ENCODE measurements at regions not wholly inside any gene's neighbourhood (a gene's known extent, or its start where the extent isn't known, plus 50 kb on each side); places are given as distances from the start of the nearest gene placed in this dataset.
"Not testable (repeated sequence)": the region's sequence is repeated elsewhere in the genome, so short reads cannot be mapped to it uniquely, and the experiment has no call there.

DNA sequence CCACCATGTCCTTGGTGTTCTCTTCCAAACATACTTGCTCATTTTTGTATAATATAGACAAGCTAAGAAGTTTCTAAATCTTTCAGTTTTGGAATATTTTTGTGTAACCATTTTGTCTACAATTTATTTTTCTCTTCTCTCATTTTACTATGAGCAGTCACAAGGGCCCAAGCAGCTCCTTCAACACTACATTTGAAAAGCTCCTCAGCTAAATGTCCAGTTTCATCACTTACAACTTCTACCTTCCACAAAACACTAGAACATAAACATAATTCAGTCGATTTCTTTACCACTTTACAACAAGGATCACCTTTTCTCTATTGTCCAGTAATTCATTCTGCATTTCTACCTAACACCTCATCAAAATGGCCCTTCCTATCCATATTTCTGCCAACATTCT, 554.4 kb downstream of the RAB28 start:
- no peak for DNase-seq

DNA sequence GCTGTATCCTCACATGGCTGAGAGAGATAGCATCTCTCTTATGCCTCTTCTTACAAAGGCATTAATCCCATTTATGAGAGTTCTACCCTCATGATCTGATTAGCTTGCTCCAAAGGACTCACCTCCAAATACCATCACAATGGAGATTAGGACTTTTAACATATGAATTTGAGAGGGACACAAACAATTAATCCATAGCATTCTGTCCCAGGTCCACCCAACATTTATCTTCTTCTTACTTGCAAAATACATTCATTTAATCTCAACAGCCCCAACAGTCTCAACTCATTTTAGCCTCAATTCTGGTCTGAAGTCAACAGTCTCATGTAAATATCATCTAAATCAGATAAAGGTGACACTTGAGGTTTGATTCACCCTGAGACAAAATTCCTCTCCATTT, 555.4 kb downstream of the RAB28 start:
- no peak for DNase-seq

DNA sequence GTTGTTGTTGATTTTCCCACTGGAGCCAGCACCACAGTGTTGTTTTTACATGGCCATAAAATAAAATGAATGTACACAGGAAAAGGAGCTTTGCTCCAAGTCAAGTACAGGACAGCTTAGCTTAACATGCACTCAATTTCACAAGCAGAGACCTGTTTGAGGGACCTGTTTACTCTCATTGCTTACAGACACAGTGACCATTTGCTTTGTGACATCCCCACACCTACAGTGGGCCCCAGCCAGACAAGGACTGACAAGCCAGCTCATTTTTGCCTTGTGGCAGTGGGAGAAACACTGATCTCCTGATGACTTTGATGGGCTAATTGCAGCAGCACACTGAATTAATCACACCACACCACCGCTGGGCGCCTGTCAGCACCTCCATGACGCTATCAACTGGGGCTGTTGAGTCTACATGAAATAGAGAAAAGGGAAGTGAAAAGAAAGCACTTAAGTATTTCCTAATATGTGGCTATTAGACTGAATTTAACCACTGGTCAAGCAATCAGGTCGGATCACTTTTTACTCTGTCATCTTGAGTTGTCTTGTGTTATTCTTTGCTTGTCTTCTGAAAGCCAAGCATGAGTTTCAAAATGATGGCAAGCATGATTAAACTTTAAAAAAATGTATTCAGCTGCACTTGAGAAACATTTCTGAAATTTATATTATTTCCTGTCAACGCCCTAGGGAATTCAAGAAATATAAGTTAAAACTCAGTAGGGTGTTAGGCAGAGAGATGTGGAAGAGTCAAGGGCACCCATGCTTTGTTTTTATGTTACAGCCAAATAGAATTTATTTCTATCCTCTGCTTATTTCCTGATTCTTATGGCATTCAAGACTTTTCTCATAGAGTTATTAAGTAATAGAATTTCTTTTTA, 557.7 kb downstream of the RAB28 start:
- no peak for DNase-seq

DNA sequence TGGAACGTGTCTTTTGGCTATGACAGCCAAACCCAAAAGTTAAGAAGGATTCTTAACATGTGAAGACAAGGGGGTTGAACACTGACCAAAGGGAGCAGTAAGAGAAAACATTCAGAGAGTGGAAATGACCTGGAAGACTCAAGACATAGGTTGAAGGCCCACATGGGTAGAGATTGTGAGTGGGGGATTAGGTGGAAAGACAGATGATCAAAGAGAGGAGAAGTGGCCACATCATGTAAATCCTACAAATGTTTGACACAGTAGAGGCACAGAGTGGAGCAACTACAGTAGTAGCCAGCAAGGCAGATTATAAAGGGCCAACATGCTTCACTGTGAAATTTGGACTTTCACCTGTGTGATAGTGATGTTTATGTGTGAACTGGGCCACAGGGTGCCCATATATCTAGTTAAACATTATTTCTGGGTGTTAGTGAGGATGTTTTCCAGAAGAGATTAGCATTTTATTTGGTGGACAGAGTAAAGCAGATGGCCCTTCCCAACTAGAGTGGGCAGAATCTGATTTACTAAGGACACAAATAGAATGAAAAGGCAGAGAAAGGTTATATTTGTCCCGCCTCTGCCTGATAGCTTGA, 559.3 kb downstream of the RAB28 start:
- DNase-seq = no peak

DNA sequence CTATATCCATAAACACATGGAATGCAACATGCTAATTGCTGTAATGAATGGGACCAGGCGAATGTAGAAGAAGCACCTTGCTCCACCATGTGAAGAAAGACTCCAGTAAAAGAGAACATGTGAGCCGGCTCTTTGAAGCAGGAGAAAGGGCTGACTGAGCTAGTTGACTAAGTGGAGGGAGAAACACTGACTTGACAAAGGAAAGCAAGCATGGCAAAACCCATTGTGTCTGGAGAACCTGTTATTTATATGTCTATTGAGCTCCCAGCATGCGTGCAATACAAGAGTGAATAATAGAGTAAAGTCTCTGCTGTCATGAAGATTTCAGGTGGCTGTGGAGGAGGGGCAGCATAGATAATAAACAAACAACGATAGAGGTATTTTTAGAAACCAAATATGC, 559.9 kb downstream of the RAB28 start:
- DNase-seq = no peak

DNA sequence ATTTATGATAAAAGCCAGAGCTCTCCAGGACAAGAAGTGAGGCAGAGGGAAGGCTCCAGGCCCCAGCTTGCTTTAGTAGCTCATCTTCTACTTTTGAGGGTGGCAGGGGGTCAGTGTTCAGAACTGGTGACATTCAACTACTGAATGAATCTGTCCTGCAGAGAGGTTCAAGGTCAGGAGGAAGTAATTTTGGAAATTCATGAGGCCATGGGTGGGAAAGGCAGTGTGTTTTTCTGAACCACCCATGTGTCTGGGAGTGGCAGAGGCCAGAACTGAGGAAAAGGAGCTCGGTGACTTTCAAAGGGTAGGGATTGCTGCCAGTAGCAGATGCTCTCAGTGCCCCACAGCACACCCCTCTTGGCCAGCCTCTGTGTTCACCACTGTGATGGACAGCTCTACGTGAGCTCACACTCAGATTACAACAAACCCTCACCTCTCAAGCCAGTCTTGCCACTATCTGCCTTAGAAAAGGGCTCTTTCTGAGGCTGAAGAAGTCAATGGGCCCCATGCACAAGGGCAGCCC, 571.2 kb downstream of the RAB28 start:
- no peak for DNase-seq

DNA sequence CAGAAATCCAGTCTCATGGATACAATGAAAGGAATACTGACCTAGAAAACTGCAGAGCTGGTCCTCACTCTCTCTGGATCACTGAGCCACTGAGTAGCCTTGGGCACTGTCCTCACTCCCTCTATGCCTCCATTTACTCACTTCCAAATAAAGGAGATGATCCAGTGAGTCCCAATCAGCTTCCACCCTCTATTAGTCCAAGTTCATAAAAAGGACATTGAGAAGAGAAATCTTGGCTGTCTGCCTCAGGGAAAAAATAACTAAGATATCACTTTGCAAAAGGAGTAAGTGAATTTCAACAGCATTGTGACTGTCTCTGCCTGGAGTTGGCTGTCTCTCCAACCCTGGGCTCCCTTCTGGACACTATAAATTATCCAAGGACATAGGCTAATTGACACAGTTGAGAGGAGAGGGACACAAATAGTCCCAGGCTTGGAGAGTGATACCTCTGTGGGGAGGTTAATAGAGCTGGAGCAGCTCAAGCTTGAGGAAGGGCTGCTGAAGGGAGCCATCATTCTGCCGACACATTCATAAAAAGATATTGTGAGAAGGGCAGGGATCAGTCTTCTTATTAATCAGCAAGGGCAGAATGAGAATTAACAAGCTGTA, 572.3 kb downstream of the RAB28 start:
- DNase-seq = no peak

DNA sequence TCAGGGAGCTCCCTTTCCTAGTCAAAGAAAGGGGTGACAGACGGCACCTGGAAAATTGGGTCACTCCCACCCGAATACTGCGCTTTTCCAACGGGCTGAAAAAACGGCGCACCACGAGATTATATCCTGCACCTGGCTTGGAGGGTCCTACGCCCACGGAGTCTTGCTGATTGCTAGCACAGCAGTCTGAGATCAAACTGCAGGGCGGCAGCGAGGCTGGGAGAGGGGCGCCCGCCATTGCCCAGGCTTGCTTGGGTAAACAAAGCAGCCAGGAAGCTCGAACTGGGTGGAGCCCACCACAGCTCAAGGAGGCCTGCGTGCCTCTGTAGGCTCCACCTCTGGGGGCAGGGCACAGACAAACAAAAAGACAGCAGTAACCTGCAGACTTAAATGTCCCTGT, 580.5 kb downstream of the RAB28 start:
- not testable (repeated sequence) for DNase-seq

DNA sequence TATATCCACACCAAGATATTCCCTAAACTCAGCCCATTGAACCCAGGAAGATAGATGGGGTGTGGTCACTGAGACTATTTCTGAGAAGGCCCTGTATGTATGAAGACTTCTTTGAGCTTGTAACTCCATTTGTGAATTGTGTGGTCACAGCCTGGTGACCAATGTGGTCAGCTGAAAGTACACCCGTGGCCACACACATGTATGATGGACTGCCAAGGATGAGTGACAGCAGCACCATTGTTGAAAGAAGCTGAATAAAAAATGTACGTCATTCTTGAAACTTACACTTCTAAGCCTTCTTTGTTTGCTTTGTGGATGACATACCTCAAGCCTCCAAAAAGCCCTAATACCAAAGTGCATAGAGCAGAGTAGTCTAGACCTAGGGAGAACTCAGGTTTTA, 581.4 kb downstream of the RAB28 start:
- DNase-seq = no peak

DNA sequence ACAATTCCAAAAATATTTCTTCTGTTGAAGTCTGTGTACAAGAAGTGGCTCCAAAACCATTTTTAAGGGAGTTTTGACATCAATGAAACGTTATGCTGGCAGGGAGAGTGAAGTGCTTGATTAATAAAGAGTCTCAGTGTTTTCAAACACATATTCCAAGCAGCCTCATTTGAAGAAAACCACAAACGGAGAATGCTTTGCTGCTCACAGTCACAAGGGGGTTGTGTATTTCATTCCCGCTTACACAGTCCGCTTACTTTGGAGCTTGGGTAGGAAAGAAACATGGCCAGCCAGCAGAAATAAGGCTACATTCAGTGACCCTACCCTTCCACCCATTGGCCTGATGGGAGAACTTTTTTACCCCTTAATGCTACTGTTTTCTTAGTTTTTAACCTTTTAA, 586.2 kb downstream of the RAB28 start:
- no peak for DNase-seq

DNA sequence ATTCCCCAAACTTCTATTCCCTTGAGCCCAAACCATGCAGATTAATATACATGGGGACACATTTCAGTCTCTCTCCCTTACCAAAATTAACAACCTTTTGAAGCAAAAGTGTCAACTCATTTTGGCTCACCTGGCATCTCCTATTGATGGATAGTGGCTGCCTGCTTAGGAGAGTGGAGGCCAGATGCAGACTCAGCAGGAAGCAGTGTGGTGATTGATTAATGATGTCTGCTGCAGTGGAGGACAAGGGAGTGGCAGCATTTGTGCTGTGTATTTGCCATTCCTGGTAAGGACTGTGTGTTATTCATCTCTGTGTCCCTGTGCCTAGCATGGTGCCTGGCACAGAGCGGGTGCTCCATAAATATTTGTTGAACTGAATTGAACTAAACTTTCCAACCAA, 590.1 kb downstream of the RAB28 start:
- DNase-seq = no peak

DNA sequence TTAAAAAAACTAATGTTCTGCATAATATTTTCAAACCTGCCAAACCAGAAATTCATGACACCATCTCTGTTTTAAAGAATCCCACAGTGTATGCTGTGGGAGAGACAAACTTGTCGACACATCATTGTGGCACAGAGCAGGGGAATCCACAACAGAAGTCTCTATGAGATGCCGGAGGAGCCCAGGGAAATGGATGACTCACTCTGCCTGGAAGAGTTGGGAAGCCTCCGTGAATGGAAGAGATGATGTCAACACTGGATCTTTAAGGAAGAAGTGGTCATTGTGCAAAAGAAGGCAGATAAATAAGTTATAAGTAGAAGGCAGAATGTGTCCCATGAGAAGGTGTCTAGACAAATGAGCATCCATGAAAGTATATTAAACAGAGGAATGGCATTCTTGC, 595.1 kb downstream of the RAB28 start:
- no peak for DNase-seq

DNA sequence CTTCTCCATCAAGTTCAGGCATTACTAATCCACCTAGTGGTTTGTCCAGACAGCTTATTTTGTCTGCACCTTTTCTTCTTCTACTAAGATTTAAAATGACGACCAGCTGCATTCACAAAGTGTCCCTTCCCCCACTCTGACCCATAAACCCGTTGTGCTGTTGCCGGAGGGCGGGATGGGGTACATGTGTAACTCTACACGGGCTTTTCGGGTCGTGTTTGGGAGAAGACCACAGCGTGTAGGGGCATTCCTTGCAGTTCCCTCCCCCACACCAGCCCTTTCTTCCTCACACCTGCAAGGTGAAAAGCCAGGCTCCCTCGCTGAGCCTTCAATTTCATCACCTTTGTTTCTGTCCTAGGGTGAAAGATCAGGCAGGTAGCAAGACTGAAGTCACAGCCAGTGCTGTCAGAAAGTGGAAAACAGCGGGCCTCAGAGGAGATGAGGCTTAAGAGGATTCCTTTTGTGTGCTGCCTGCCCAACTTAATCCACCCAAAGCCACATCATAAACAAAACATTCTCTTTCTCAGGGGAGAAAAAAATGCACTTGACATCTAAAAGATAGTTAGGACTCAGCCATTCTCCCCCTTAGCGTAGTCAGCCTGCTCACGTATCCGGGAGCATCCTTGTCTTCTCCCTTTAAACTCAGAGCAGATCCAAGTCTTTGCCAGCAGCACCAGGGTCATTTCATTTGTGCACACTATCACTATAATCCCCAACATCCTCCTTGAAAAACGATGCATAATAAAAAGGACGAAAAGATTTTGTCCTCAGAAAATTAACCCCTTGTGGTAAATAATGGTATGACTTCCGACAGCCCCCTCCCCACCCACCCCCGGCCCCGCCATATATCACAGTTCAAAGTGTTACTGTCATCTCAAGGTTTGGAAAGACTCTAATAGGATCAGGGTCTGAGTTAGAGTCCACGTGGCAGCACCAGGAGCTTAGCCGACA, 599.0 kb downstream of the RAB28 start:
- no peak for DNase-seq

DNA sequence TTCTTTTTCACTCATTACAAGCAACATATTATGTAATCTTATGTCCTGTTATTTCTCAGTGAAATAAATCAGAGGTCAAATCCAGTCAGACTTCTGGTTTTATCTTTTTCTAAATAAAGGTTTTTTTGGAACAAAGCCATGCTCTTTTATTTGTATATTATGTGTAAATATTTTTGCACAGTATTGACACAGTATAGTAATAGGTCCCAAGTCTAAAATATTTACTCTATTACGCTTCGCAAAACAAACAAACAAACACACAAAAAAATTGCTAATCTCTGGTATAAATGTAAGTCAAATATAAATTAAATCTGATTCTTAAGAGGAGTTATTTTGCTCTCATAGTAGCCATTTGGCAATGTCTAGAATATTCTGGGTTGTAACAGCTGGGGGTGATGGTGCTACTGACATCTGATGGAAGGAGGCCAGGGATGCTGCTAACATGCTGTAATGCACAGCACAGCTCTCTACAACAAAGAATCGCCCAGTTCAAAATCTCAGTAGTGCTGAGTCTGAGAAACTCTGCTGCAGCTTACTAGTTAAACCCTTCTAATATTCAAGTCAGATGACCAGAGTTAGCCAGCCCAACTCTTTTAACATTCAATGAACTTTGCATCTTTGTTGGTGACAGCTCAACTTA, 602.1 kb downstream of the RAB28 start:
- DNase-seq = no peak

DNA sequence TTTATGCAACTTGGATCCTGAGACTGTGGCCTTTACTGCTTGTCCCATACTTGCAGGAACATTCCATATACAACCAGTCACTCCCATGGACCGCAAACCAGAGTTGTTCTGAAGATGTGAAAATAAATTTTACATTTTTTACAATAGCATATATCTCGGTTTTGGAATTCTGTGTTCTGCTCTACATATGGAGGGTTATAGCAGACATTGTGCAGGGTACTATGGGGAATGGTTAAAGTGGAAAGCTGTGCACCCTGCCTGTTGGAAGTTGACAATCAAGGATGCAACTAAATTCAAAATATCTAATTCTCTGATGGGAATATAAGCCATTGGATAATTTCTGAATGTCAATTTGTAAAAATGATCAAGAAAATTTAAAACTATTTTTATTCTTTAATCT, 603.3 kb downstream of the RAB28 start:
- DNase-seq = no peak

DNA sequence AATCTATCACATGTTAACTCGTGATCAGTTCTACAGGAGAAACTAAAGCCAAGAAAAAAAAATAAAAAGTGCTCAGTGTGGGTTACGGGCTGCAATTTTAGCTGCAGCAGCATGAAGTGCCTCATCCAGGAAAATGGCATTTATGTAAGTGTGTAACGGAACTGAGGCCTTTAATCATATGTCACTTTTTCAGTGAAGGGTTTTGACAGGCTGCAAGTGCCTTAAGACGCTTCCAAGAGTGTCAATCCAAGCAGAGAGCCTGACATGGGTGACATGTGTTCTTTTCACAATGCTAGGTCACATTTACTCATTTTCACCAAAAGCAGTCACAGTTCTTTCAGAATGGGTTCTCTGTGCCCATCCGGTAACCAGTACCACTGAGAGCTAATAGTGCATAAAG, 604.6 kb downstream of the RAB28 start:
- no peak for DNase-seq

DNA sequence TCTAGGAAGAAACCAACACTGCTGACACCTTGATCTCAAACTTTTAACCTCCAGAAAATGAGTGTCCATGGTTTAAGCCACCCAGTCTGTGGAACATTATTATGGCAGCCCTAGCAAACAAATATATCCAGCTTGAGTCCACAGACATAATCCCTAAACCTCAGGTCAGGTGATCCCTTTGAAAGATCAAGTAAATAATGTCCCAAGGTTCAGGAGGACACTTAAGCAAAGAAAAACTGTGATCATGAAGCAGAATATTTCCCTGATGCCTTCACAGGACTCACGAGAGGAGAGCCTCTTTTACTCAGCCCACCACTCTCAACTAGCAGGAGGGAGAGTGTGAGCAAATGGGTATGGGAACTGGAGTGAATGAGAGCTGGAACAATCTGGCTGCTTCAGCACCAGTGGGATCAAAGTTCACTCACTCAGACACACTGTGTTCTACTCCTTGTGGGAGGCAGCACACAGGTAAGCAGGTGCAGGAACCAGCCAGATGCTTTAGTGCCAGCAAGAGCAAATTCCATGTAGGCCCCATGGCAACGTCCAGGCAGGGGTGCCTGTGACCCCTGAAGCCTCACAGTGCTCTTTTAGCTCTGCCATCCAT, 608.4 kb downstream of the RAB28 start:
- DNase-seq = no peak

DNA sequence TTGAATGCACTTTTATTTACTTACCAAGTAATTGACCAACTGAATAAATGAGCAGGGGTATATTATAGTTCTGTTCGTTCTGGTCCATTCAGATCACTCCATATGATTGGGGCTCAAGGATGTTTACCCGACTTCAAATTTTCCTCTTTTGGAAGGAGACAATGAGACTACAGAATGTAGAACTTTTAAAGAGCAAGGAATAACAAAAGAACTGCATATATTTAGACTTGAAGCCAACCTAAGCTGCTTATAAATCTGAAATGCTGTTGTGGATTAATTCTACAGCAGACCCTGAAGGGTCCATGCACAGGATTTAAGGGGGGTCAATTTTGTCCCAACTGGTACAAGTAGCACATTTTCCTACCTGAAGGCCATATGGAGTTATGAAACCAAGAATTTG, 610.8 kb downstream of the RAB28 start:
- DNase-seq = no peak

DNA sequence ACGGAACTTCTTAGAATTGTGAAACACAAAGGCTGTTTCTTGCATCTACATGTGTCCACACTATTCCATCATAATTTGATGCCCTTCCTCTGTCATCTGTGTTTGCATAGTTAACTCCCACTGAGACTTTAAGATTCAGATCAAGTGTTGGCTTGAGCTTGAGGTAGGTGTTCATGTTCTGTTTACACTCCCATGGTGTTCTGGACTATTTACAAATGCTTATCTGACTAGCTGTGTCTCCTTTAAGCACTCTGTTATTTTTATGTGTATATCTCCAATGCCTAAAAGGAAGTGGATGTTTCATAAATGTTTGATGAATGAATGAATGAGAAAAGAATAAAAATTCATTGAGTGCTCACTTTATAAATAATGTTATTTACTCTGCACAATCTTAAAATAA, 622.7 kb downstream of the RAB28 start:
- DNase-seq = no peak

DNA sequence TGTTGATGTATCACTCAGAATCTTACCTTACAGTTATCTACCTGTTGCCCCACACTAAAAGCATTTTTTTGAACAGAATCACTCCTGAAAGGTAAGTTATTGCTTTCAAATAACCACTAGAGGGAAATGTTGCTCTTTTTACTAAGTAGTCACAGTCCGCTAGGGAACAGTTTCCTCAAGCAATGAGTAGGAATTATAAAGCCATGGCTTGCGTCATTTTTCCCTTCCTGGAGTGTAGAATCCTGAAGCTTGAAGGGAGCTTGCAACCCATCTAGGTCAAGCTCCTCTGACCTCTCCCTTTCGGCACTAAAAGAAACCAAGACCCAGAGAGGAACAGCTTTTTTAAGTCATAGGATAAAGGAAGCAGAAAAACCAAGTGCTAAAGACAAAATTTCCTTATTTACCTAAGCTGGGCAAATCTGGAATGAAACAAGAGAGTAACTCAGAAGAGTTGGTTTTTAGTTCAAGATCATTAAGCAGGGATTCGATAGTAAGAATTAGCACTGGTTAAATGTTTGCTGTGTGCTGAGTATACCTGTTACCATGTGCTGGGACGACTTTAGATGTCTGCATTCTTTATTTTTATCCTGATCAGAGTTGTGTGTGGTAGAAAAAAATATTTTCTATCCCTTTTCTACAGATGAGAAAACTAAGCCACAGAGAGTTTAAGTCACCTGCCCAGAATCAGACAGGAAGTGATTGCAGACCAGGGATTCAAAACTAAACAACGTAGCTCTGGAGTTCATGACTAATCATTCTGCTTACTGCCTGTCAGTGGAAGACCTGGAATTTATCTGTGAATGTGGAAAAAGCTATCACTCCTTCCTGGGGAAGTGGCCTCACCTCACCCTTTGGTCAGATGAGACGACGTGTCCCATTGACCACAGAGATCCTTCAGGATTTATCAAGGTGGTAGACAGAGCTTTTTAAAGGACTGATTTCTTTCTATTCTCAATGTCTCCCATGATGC, 631.5 kb downstream of the RAB28 start:
- DNase-seq = peak; percentile 69

DNA sequence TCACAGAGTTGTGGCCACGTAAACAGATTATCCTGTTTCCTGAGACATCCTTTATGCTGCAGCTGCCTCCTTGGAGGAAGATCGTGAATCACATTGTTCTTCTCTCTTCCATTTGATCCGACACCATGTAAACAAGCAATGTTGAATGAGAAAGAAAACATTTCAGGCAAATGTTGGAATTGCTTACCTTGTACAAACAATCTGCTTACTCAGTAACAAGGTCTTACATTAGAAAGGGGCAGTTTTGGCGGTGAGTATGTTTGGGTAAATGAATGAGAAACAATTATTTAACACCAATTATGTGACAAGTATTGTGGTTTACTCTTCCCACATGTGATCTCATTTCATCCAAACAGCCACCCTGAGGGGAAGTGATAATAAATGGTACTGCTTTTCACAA, 637.8 kb downstream of the RAB28 start:
- DNase-seq = peak; percentile 4

All from OCI-M1 (cell line).